ENCODE measurements at regions not wholly inside any gene's neighbourhood (a gene's known extent, or its start where the extent isn't known, plus 50 kb on each side); places are given as distances from the start of the nearest gene placed in this dataset.

DNA sequence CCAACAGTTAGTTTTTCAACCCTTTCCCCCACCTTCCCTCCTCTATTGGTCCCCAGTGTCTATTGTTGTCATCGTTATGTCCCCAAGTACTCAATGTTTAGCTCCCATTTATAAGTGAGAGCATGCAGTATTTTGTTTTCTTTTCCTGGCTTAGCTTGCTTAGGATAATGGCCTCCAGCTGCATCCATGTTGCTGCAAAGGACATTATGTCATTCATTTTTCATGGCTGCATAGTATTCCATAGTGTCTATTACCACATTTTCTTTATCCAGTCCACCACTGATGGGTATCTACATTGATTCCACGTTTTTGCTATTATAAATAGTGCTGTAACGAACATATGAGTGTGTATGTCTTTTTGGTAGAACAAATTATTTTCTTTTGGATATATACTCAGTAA lies 55.3 kb upstream of the HIVEP1 start (continued):
- TF ChIP-seq NONO (IDR thresholded peaks at IDR 0.05; ENCODE audit: low read depth in 2 of 2, low read length in 1 of 2) (no peak), TCFL5 (CRISPR knock-in tag; conservative IDR thresholded peaks at IDR 0.05) (no peak), ZNF785 (CRISPR knock-in tag; IDR thresholded peaks at IDR 0.05) (no peak), KAT7 (CRISPR knock-in tag; IDR thresholded peaks at IDR 0.05; ENCODE audit: borderline replicate concordance) (no peak), PRPF4 (IDR thresholded peaks at IDR 0.05; ENCODE audit: insufficient read depth, low read depth, low read length, poor library complexity, severe bottlenecking) (no peak), DPF2 (IDR thresholded peaks at IDR 0.05) (0 out of 2 replicates have a peak, but pooled peaks have one; percentile 22), NBN (IDR thresholded peaks at IDR 0.05; ENCODE audit: low read depth) (0 out of 2 replicates have a peak, but pooled peaks have one; percentile 58), POLR2A (conservative IDR thresholded peaks at IDR 0.05) (no peak), C11orf30 (IDR thresholded peaks at IDR 0.05; ENCODE audit: low read depth) (no peak), TRIM28 (IDR thresholded peaks at IDR 0.05) (0 out of 2 replicates have a peak, but pooled peaks have one; percentile 48), HDGF (IDR thresholded peaks at IDR 0.05) (peak; percentile 87), SMAD4 (CRISPR knock-in tag; conservative IDR thresholded peaks at IDR 0.05) (no peak), TRIM24 (IDR thresholded peaks at IDR 0.05) (0 out of 4 replicates have a peak, but pooled peaks have one; percentile 13 to 36), NCOA1 (IDR thresholded peaks at IDR 0.05; ENCODE audit: low read depth) (no peak), PRMT5 (CRISPR knock-in tag; IDR thresholded peaks at IDR 0.05) (no peak), ETV1 (tag; conservative IDR thresholded peaks at IDR 0.05; ENCODE audit: low read depth) (no peak), KHSRP (IDR thresholded peaks at IDR 0.05) (peak; percentile 51; the same call in 1 of the 2 replicates)
- TF ChIP-seq, protein P1, sequence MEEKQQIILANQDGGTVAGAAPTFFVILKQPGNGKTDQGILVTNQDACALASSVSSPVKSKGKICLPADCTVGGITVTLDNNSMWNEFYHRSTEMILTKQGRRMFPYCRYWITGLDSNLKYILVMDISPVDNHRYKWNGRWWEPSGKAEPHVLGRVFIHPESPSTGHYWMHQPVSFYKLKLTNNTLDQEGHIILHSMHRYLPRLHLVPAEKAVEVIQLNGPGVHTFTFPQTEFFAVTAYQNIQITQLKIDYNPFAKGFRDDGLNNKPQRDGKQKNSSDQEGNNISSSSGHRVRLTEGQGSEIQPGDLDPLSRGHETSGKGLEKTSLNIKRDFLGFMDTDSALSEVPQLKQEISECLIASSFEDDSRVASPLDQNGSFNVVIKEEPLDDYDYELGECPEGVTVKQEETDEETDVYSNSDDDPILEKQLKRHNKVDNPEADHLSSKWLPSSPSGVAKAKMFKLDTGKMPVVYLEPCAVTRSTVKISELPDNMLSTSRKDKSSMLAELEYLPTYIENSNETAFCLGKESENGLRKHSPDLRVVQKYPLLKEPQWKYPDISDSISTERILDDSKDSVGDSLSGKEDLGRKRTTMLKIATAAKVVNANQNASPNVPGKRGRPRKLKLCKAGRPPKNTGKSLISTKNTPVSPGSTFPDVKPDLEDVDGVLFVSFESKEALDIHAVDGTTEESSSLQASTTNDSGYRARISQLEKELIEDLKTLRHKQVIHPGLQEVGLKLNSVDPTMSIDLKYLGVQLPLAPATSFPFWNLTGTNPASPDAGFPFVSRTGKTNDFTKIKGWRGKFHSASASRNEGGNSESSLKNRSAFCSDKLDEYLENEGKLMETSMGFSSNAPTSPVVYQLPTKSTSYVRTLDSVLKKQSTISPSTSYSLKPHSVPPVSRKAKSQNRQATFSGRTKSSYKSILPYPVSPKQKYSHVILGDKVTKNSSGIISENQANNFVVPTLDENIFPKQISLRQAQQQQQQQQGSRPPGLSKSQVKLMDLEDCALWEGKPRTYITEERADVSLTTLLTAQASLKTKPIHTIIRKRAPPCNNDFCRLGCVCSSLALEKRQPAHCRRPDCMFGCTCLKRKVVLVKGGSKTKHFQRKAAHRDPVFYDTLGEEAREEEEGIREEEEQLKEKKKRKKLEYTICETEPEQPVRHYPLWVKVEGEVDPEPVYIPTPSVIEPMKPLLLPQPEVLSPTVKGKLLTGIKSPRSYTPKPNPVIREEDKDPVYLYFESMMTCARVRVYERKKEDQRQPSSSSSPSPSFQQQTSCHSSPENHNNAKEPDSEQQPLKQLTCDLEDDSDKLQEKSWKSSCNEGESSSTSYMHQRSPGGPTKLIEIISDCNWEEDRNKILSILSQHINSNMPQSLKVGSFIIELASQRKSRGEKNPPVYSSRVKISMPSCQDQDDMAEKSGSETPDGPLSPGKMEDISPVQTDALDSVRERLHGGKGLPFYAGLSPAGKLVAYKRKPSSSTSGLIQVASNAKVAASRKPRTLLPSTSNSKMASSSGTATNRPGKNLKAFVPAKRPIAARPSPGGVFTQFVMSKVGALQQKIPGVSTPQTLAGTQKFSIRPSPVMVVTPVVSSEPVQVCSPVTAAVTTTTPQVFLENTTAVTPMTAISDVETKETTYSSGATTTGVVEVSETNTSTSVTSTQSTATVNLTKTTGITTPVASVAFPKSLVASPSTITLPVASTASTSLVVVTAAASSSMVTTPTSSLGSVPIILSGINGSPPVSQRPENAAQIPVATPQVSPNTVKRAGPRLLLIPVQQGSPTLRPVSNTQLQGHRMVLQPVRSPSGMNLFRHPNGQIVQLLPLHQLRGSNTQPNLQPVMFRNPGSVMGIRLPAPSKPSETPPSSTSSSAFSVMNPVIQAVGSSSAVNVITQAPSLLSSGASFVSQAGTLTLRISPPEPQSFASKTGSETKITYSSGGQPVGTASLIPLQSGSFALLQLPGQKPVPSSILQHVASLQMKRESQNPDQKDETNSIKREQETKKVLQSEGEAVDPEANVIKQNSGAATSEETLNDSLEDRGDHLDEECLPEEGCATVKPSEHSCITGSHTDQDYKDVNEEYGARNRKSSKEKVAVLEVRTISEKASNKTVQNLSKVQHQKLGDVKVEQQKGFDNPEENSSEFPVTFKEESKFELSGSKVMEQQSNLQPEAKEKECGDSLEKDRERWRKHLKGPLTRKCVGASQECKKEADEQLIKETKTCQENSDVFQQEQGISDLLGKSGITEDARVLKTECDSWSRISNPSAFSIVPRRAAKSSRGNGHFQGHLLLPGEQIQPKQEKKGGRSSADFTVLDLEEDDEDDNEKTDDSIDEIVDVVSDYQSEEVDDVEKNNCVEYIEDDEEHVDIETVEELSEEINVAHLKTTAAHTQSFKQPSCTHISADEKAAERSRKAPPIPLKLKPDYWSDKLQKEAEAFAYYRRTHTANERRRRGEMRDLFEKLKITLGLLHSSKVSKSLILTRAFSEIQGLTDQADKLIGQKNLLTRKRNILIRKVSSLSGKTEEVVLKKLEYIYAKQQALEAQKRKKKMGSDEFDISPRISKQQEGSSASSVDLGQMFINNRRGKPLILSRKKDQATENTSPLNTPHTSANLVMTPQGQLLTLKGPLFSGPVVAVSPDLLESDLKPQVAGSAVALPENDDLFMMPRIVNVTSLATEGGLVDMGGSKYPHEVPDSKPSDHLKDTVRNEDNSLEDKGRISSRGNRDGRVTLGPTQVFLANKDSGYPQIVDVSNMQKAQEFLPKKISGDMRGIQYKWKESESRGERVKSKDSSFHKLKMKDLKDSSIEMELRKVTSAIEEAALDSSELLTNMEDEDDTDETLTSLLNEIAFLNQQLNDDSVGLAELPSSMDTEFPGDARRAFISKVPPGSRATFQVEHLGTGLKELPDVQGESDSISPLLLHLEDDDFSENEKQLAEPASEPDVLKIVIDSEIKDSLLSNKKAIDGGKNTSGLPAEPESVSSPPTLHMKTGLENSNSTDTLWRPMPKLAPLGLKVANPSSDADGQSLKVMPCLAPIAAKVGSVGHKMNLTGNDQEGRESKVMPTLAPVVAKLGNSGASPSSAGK (IDR thresholded peaks at IDR 0.05) = no peak
- TF ChIP-seq, protein P2, sequence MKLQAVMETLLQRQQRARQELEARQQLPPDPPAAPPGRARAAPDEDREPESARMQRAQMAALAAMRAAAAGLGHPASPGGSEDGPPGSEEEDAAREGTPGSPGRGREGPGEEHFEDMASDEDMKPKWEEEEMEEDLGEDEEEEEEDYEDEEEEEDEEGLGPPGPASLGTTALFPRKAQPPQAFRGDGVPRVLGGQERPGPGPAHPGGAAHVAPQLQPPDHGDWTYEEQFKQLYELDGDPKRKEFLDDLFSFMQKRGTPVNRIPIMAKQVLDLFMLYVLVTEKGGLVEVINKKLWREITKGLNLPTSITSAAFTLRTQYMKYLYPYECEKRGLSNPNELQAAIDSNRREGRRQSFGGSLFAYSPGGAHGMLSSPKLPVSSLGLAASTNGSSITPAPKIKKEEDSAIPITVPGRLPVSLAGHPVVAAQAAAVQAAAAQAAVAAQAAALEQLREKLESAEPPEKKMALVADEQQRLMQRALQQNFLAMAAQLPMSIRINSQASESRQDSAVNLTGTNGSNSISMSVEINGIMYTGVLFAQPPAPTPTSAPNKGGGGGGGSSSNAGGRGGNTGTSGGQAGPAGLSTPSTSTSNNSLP (IDR thresholded peaks at IDR 0.05; ENCODE audit: borderline replicate concordance, low read depth, low read length) = no peak

Measured in K562 (cell line).